IPS-NIHi7 (cell line): ENCODE measurements at regions not wholly inside any gene's neighbourhood (a gene's known extent, or its start where the extent isn't known, plus 50 kb on each side); places are given as distances from the start of the nearest gene placed in this dataset.

Experiments
- DNase-seq: peaks from one replicate; pipeline ENCODE4 v3.0.0; 2012; ENCODE audit warnings: mixed read lengths; ENCODE audit errors: extremely low spot score

- DNase-seq = no peak
These were observed 490.5 kb upstream of the ANKRD30A start for GRCh38 chr10:36634916-36635315.

GRCh38 chr10:36630267-36630666 lies 495.1 kb upstream of the ANKRD30A start:
- no peak for DNase-seq

- no peak for DNase-seq
These were observed 495.9 kb upstream of the ANKRD30A start for GRCh38 chr10:36629476-36629875.

GRCh38 chr10:36624551-36625100 lies 500.8 kb upstream of the ANKRD30A start:
- DNase-seq = no peak

GRCh38 chr10:36621346-36621745 lies 504.1 kb upstream of the ANKRD30A start:
- DNase-seq = no peak

- peak; percentile 65 for DNase-seq
These were observed 513.0 kb upstream of the ANKRD30A start for GRCh38 chr10:36612436-36612835.

- DNase-seq = no peak
These were observed 516.5 kb upstream of the ANKRD30A start for GRCh38 chr10:36608866-36609265.

- DNase-seq = no peak
These were observed 517.1 kb upstream of the ANKRD30A start for GRCh38 chr10:36608251-36608650.

- no peak for DNase-seq
These were observed 519.1 kb upstream of the ANKRD30A start for GRCh38 chr10:36606234-36606839.

- no peak for DNase-seq
These were observed 521.1 kb upstream of the ANKRD30A start for GRCh38 chr10:36604316-36604715.

- DNase-seq = no peak
These were observed 521.7 kb upstream of the ANKRD30A start for GRCh38 chr10:36603688-36604087.

GRCh38 chr10:36602374-36602773 lies 523.0 kb upstream of the ANKRD30A start:
- no peak for DNase-seq

- no peak for DNase-seq
These were observed 527.6 kb upstream of the ANKRD30A start for GRCh38 chr10:36597756-36598320.

GRCh38 chr10:36592964-36593363 lies 532.4 kb upstream of the ANKRD30A start:
- DNase-seq = no peak

- DNase-seq = no peak
These were observed 534.0 kb upstream of the ANKRD30A start for GRCh38 chr10:36591436-36591835.

GRCh38 chr10:36583690-36584089 lies 541.7 kb upstream of the ANKRD30A start:
- no peak for DNase-seq

GRCh38 chr10:36581237-36581636 lies 544.2 kb upstream of the ANKRD30A start:
- DNase-seq = no peak

GRCh38 chr10:36578306-36578705 lies 547.1 kb upstream of the ANKRD30A start:
- DNase-seq = no peak

- DNase-seq = no peak
These were observed 548.3 kb upstream of the ANKRD30A start for GRCh38 chr10:36577126-36577525.

GRCh38 chr10:36574207-36574606 lies 551.2 kb upstream of the ANKRD30A start:
- no peak for DNase-seq

- DNase-seq = no peak
These were observed 552.2 kb upstream of the ANKRD30A start for GRCh38 chr10:36573246-36573645.

- no peak for DNase-seq
These were observed 561.0 kb upstream of the ANKRD30A start for GRCh38 chr10:36564433-36564832.
